NB4 (cell line): ENCODE measurements at regions not wholly inside any gene's neighbourhood (a gene's known extent, or its start where the extent isn't known, plus 50 kb on each side); places are given as distances from the start of the nearest gene placed in this dataset.

Source experiments
- DNase-seq: peaks from one replicate; pipeline ENCODE4 v3.0.0; 2010; ENCODE audit warnings: low read depth
- H3K4me3 ChIP-seq: one replicate; pipeline ENCODE4 v1.5.1; 2011; ENCODE audit warnings: mild to moderate bottlenecking, low read depth, low read length, moderate library complexity
- MYC ChIP-seq: IDR thresholded peaks from 2 replicates; pipeline ENCODE4 v1.6.1; 2011; ENCODE audit warnings: low read depth, low read length
- POLR2A ChIP-seq: IDR thresholded peaks from 2 replicates; pipeline ENCODE4 v1.6.1; 2011; ENCODE audit warnings: mild to moderate bottlenecking; ENCODE audit not compliant: insufficient read length; ENCODE audit errors: extremely low read depth
- TF ChIP-seq, protein P1 (sequence below): IDR thresholded peaks from one replicate; pipeline ENCODE4 v1.5.1; 2012; ENCODE audit warnings: low read depth, low read length
- TF ChIP-seq, protein P2 (sequence below): IDR thresholded peaks from 2 replicates; pipeline ENCODE4 v1.6.1; 2011; ENCODE audit warnings: low read depth, low read length

DNA sequence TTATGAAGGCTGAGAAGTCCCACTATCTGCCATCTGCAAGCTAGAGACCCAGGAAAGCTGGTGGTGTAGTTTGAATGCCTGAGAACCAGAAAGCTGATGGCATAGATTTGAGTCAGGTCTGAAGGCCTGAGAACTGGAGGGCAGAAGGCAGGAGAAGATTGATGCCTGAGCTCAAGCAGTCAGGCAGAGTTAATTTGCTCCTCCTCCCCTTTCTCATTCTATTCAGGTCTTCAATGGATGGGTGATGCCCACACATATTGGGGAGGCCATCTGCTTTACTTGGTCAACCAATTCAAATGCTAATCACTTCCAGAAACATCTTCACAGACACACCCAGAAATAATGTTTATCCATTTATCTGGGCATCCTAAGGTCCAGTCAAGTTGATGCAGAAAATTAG is 87.6 kb upstream of the CPLX2 start:
- no peak for TF ChIP-seq MYC
- TF ChIP-seq, protein P1, sequence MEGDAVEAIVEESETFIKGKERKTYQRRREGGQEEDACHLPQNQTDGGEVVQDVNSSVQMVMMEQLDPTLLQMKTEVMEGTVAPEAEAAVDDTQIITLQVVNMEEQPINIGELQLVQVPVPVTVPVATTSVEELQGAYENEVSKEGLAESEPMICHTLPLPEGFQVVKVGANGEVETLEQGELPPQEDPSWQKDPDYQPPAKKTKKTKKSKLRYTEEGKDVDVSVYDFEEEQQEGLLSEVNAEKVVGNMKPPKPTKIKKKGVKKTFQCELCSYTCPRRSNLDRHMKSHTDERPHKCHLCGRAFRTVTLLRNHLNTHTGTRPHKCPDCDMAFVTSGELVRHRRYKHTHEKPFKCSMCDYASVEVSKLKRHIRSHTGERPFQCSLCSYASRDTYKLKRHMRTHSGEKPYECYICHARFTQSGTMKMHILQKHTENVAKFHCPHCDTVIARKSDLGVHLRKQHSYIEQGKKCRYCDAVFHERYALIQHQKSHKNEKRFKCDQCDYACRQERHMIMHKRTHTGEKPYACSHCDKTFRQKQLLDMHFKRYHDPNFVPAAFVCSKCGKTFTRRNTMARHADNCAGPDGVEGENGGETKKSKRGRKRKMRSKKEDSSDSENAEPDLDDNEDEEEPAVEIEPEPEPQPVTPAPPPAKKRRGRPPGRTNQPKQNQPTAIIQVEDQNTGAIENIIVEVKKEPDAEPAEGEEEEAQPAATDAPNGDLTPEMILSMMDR, result no peak
- TF ChIP-seq, protein P2, sequence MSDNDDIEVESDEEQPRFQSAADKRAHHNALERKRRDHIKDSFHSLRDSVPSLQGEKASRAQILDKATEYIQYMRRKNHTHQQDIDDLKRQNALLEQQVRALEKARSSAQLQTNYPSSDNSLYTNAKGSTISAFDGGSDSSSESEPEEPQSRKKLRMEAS, result no peak
- no peak for TF ChIP-seq POLR2A
- DNase-seq, result no peak
- H3K4me3 ChIP-seq, result no peak overlapping the region

DNA sequence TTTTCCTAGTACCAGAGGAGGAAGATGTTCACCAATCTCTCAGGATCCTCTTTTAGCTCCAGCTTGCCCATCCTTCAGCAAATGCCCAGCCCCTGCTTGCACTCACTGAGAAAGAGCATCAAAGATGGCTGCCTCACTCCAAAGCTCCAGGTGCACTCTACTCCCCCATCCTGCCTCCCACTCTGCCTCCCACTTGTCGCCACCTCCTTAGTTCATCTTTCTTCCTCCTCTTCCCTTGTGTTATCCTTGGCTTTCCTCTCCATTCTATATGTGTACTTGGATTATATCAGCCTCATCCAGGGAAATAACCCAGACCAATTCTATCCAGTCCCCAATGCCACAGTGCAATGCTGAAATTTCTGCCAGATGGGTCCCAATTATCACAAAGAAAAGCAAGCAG is 87.1 kb upstream of the CPLX2 start:
- H3K4me3 ChIP-seq, result no peak overlapping the region
- TF ChIP-seq, protein P1, result no peak
- no peak for TF ChIP-seq MYC
- TF ChIP-seq POLR2A, result no peak
- TF ChIP-seq, protein P2, result no peak
- DNase-seq, result no peak

DNA sequence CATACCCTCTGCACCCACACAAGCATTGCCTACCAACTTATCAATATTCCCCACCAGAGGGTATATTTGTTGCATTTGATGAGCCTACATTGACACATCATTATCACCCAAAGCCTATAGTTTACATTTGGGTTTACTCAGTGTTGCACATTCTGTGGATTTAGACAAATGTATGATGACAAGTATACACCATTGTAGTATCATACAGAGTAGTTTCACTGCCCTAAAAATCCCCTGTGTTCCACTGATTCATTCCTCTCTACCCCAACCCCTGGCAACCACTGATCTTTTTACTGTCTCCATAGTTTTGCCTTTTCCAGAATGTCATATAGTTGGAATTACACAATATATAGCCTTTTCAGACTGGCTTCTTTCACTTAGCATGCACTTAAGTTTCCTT is 85.7 kb upstream of the CPLX2 start:
- DNase-seq, result no peak
- no peak overlapping the region for H3K4me3 ChIP-seq
- TF ChIP-seq, protein P2, result no peak
- TF ChIP-seq MYC (no peak), POLR2A (no peak)
- TF ChIP-seq, protein P1, result no peak

DNA sequence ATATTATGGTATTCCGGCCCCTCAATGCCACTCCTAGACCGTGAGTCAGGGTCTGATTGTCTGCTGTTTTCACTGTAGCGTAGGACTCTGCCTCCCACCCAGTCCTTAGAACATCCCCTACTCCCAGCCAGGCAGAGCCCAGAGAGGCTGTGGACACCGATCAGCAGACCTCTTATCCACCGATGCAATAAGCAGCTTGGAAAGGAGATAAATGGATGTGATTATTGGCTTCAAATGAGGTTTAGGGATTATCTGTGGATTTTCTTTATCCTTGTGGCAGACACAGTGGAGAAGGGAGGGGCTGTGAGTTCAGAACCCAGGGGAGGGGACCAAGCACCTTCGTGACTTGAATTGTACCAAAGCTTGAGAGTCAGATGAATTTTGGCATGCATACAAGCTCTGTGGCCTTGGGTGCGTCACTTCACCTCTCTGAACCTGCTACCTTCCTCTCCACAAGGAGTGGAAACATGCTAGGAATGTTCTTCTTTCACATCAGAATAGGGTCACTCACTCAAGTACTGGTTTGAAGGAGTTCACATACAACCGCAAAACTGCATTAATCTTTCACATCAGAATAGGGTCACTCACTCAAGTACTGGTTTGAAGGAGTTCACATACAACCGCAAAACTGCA is 83.1 kb upstream of the CPLX2 start:
- TF ChIP-seq MYC, result no peak
- DNase-seq, result no peak
- H3K4me3 ChIP-seq, result no peak overlapping the region

DNA sequence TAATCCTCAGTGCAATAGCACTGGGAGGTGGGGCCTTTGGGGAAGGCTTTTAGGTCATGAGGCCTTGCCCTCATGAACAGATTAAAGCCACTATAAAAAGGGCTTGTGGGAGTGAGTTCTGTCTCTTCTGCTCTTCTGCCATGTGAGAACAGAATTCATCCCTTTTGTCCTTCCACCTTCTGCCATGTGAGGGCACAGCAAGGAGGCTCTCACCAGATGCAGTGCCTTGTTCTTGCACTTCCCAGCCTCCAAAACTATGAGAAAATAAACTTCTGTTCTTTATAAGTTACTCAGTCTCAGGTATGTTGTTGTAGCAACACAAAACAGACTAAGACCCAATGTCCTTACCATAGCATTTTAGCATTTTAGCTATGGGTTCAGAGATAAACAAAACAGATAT is 81.7 kb upstream of the CPLX2 start:
- H3K4me3 ChIP-seq, result no peak overlapping the region
- TF ChIP-seq, protein P2, result no peak
- TF ChIP-seq POLR2A, result no peak
- no peak for TF ChIP-seq MYC
- no peak for DNase-seq

DNA sequence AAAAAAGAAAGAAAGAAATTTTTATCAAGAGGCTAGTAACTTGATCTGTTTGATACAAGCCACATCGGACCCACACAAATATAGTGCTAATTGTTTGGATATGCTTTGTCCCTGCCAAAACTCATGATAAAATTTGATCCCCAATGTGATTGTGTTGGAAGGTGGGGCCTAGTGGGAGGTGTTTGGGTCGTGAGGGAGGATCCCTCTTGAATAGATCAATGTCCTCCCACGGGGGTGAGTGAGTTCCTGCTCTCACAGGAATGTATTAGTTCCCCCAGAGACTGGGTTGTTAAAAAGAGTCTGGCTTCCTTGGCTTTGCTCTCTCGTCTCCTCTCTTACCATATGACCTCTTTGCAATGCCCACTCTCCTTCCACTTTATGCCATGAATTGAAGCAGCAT is 80.6 kb upstream of the CPLX2 start:
- TF ChIP-seq MYC, result no peak
- TF ChIP-seq, protein P2, result no peak
- TF ChIP-seq, protein P1, result no peak
- no peak overlapping the region for H3K4me3 ChIP-seq
- DNase-seq, result no peak

DNA sequence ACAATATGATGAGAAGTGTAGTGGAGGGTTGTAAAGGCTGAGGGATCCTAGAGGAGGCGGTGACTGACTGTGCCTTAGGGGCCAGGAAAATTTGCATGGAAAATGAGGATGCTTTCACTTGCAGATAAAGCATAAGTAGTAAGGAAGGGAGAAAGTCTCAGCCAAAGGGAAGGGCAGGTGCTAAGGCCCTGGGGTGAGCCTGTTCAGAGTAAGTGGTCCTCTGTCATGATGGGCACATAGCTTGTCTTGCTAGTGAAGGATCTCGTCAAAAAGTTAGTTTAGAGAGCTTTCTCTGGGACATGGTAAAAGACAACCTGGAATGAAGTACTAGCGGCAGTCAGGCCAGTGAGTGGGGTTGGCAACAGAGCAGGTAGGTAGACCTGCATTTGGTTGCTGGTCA is 75.4 kb upstream of the CPLX2 start:
- TF ChIP-seq MYC (no peak), POLR2A (no peak)
- TF ChIP-seq, protein P2, result no peak
- TF ChIP-seq, protein P1, result no peak
- no peak for DNase-seq
- no peak overlapping the region for H3K4me3 ChIP-seq
